ENCODE measurements at regions not wholly inside any gene's neighbourhood (a gene's known extent, or its start where the extent isn't known, plus 50 kb on each side); places are given as distances from the start of the nearest gene placed in this dataset.

DNA sequence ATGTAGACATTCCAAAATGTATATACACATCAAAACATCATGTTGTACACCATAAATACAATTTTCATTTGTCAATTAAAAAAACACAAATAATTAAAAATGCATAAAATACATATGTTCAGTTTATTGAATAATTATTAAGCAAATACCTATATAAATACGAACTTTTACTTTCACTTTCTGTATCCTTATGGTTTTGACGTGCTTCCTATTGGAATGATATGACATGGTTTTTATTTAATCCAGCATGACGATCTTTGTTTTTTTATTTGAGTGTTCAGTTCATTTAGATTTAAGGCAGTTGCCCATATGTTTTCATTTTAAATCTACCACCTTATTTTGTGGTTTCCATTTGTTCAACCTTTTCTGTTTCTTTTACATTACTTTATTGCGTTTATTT is 198.3 kb upstream of the PLET1 start:
- TF ChIP-seq FOXK2 (IDR thresholded peaks at IDR 0.05), result no peak
- no peak for TF ChIP-seq ARNT (IDR thresholded peaks at IDR 0.05)
- TF ChIP-seq SP1 (IDR thresholded peaks at IDR 0.05), result no peak
- no peak for TF ChIP-seq SUZ12 (IDR thresholded peaks at IDR 0.05)
- TF ChIP-seq ZNF384 (IDR thresholded peaks at IDR 0.05), result no peak
- no peak for TF ChIP-seq FOXM1 (IDR thresholded peaks at IDR 0.05; ENCODE audit: borderline replicate concordance)
- no peak for TF ChIP-seq NFRKB (IDR thresholded peaks at IDR 0.05)
- TF ChIP-seq CTBP1 (IDR thresholded peaks at IDR 0.05; ENCODE audit: borderline replicate concordance), result no peak
